T-cell (primary cell): ENCODE measurements at regions not wholly inside any gene's neighbourhood (a gene's known extent, or its start where the extent isn't known, plus 50 kb on each side); places are given as distances from the start of the nearest gene placed in this dataset.

Experiments used
- ATAC-seq, 4 experiments: fragments of 200-7000 bp in 3 of 4; fragments of 150-1000 bp in 1 of 4; cut with Tn5 transposase; replicated peaks in 1 of 4; 1 replicate in 3 of 4; 2 replicates in 1 of 4; pipeline ENCODE4 v1.10.0; 2021; ENCODE audit warnings: moderate library complexity in 3 of 4, mild to moderate bottlenecking in 2 of 4, moderate number of reproducible peaks in 1 of 4
- CTCF ChIA-PET, 2 donors: fragments of 300-600 bp; sonication (Branson Sonifier 250); formaldehyde crosslinking; loops; one replicate each; lab custom pipeline; 2022; ENCODE audit warnings: antibody characterized with exemption in 2 of 2; lab: Charles Lee
- POLR2A ChIA-PET, 2 donors: fragments of 300-600 bp; sonication (Branson Sonifier 250); formaldehyde crosslinking; loops; one replicate each; lab custom pipeline; 2022; ENCODE audit warnings: antibody characterized with exemption in 2 of 2; lab: Charles Lee
- DNase-seq, 35 experiments: peaks; one replicate each; pipeline versions ENCODE4 v3.0.0 to v3.0.0-alpha.2; 2013 to 2023
- H3K27ac ChIP-seq: one replicate; pipeline ENCODE4 v1.5.1; 2013; ENCODE audit warnings: low read length
- H3K27me3 ChIP-seq, 2 experiments: replicated peaks in 1 of 2; 1 replicate in 1 of 2; 2 replicates in 1 of 2; pipeline versions ENCODE4 v1.6.1 to v1.7.0; 2013; ENCODE audit warnings: low read length in 1 of 2, mixed read lengths in 1 of 2; ENCODE audit not compliant: control insufficient read depth in 2 of 2, insufficient read depth in 2 of 2; ENCODE audit errors: extremely low read depth in 1 of 2
- H3K36me3 ChIP-seq, 2 donors: 1 replicate in 1 of 2; 2 replicates in 1 of 2; pipeline versions ENCODE4 v1.6.1 to v1.7.0; 2013; ENCODE audit warnings: low read length in 1 of 2; ENCODE audit not compliant: control insufficient read depth in 2 of 2, insufficient read depth in 1 of 2; ENCODE audit errors: extremely low read depth in 1 of 2
- H3K4me1 ChIP-seq, 2 experiments: 1 replicate in 1 of 2; 2 replicates in 1 of 2; pipeline versions ENCODE4 v1.6.1 to v1.7.0; 2013; ENCODE audit warnings: low read length in 2 of 2, mixed read lengths in 1 of 2; ENCODE audit not compliant: insufficient read depth in 2 of 2, control insufficient read depth in 1 of 2; ENCODE audit errors: extremely low read depth in 1 of 2
- H3K4me3 ChIP-seq, 2 donors: 1 replicate in 1 of 2; 2 replicates in 1 of 2; pipeline versions ENCODE4 v1.5.1 to v1.7.0; 2013; ENCODE audit warnings: mild to moderate bottlenecking in 2 of 2, low read length in 1 of 2, moderate library complexity in 1 of 2; ENCODE audit not compliant: control insufficient read depth in 1 of 2; ENCODE audit errors: extremely low read depth in 1 of 2
- H3K9me3 ChIP-seq: 2 replicates; pipeline ENCODE4 v1.7.0; 2013
- H3K27ac Mint-ChIP-seq, 2 donors: one replicate each; pipeline ENCODE4 v1.8.0; 2020 to 2021; ENCODE audit warnings: mild to moderate bottlenecking in 2 of 2, mixed read lengths in 2 of 2
- H3K27me3 Mint-ChIP-seq, 2 donors: one replicate each; pipeline ENCODE4 v1.8.0; 2021 to 2022; ENCODE audit warnings: mixed read lengths in 2 of 2
- H3K36me3 Mint-ChIP-seq: one replicate; pipeline ENCODE4 v1.8.0; 2021; ENCODE audit warnings: mixed read lengths
- H3K4me1 Mint-ChIP-seq, 3 donors: one replicate each; pipeline ENCODE4 v1.8.0; 2020 to 2022; ENCODE audit warnings: mixed read lengths in 3 of 3, mild to moderate bottlenecking in 1 of 3
- H3K4me3 Mint-ChIP-seq, 3 donors: one replicate each; pipeline ENCODE4 v1.8.0; 2020 to 2022; ENCODE audit warnings: mild to moderate bottlenecking in 3 of 3, mixed read lengths in 3 of 3, moderate library complexity in 3 of 3
- H3K9me3 Mint-ChIP-seq, 3 donors: one replicate each; pipeline ENCODE4 v1.8.0; 2020 to 2022; ENCODE audit warnings: mixed read lengths in 3 of 3
- WGBS: methylation state at CpG from one replicate; pipeline ENCODE4 v1.1.5; 2013; ENCODE audit warnings: missing lambda C conversion rate; ENCODE audit not compliant: insufficient coverage; 5-methylcytosine and 5-hydroxymethylcytosine counted together

- Mint-ChIP-seq H3K27me3 (peaks cover 6 to 7% of the 10 kb centered on the region in 2 donors), H3K9me3 (no peaks in the 10 kb centered on the region), H3K27ac (no peak overlapping the region), H3K4me3 (no peak overlapping the region), H3K36me3 (no peaks in the 10 kb centered on the region), H3K4me1 (no peaks in the 10 kb centered on the region)
- H3K9me3 ChIP-seq = no peaks in the 10 kb centered on the region
- H3K27me3 ChIP-seq = peaks cover 0 to 24% of the 10 kb centered on the region in 2 experiments
- ChIA-PET POLR2A (interaction anchor here in 1 of 2 donors (0.6 kb wide), 1 partner anchor 135 kb away, joined by 5 read pairs; no protein-coding TSS in a partner anchor), CTCF (no interaction called here)
- no peaks in the 10 kb centered on the region for H3K4me1 ChIP-seq
- ATAC-seq (no peak), DNase-seq (no peak)
- H3K4me3 ChIP-seq = no peak overlapping the region
- H3K36me3 ChIP-seq = no peaks in the 10 kb centered on the region
- no CpG with 5 or more reads among the region's 2 CpGs for WGBS
- H3K27ac ChIP-seq = no peak overlapping the region
Observed at GRCh38 chr1:43009274-43009673, 50.6 kb upstream of the SLC2A1 start.

GRCh38 chr1:43008115-43009060 lies 49.7 kb upstream of the SLC2A1 start:
- ATAC-seq = no peak
- Mint-ChIP-seq H3K27me3 (peaks cover 5 to 6% of the 10 kb centered on the region in 2 donors), H3K4me1 (no peaks in the 10 kb centered on the region), H3K4me3 (no peak overlapping the region), H3K9me3 (no peaks in the 10 kb centered on the region), H3K27ac (no peak overlapping the region), H3K36me3 (no peaks in the 10 kb centered on the region)
- ChIA-PET CTCF (no interaction called here), POLR2A (interaction anchor here (0.6 kb wide), 2 partner anchors 34 to 134 kb away, joined by 4 to 5 read pairs; no protein-coding TSS in a partner anchor)
- WGBS = 94% methylated on average over 21 of the region's 30 CpGs
- no peak for DNase-seq
- Histone ChIP-seq H3K4me1 (no peaks in the 10 kb centered on the region), H3K27me3 (peaks cover 0 to 24% of the 10 kb centered on the region in 2 experiments), H3K27ac (no peak overlapping the region), H3K4me3 (no peak overlapping the region), H3K36me3 (no peaks in the 10 kb centered on the region), H3K9me3 (no peaks in the 10 kb centered on the region)
